Dendritic cell treated with granulocyte-macrophage colony-stimulating factor and Interleukin-4, amounts not matched to agents 40 ng/mL and 50 ng/mL, for 4 days (primary cell): ENCODE measurements at regions not wholly inside any gene's neighbourhood (a gene's known extent, or its start where the extent isn't known, plus 50 kb on each side); places are given as distances from the start of the nearest gene placed in this dataset.

ENCODE experiments used
- H3K27ac Mint-ChIP-seq: one replicate; pipeline ENCODE4 v1.8.0; 2022; ENCODE audit warnings: mild to moderate bottlenecking, mixed read lengths
- H3K27me3 Mint-ChIP-seq: one replicate; pipeline ENCODE4 v1.8.0; 2022; ENCODE audit warnings: mild to moderate bottlenecking, mixed read lengths
- H3K36me3 Mint-ChIP-seq: one replicate; pipeline ENCODE4 v1.8.0; 2022; ENCODE audit warnings: low read depth, mixed read lengths
- H3K4me1 Mint-ChIP-seq: one replicate; pipeline ENCODE4 v1.8.0; 2022; ENCODE audit warnings: low read depth, mixed read lengths
- H3K4me3 Mint-ChIP-seq: one replicate; pipeline ENCODE4 v1.8.0; 2022; ENCODE audit warnings: mild to moderate bottlenecking, moderate library complexity, mixed read lengths
- H3K9me3 Mint-ChIP-seq: one replicate; pipeline ENCODE4 v1.8.0; 2022; ENCODE audit warnings: mixed read lengths
- intact Hi-C: fragments of 100-400 bp; cut with micrococcal nuclease; formaldehyde crosslinking; loops from one replicate; pipeline ENCODE4 v1.15.0; 2022

- intact Hi-C loops: no loop called here
- Mint-ChIP-seq H3K4me1 (peaks cover 11% of the 10 kb centered on the region), H3K27ac (no peak overlapping the region), H3K9me3 (no peaks in the 10 kb centered on the region), H3K36me3 (no peaks in the 10 kb centered on the region), H3K27me3 (no peaks in the 10 kb centered on the region), H3K4me3 (no peak overlapping the region)
Measured at GRCh38 chr4:38501698-38502097, 162.3 kb upstream of the KLF3 start.

GRCh38 chr4:38503689-38504395, 160.2 kb upstream of the KLF3 start:
- H3K4me1 Mint-ChIP-seq: peaks cover 14% of the 10 kb centered on the region
- no peak overlapping the region for H3K4me3 Mint-ChIP-seq
- peaks cover 4% of the 10 kb centered on the region for H3K27me3 Mint-ChIP-seq
- intact Hi-C loops: no loop called here
- H3K27ac Mint-ChIP-seq: no peak overlapping the region
- H3K9me3 Mint-ChIP-seq: no peaks in the 10 kb centered on the region
- no peaks in the 10 kb centered on the region for H3K36me3 Mint-ChIP-seq

- no peak overlapping the region for H3K27ac Mint-ChIP-seq
- H3K4me3 Mint-ChIP-seq: no peak overlapping the region
- no peaks in the 10 kb centered on the region for H3K9me3 Mint-ChIP-seq
- H3K4me1 Mint-ChIP-seq: peaks cover 14% of the 10 kb centered on the region
- intact Hi-C loops: no loop called here
- H3K27me3 Mint-ChIP-seq: peaks cover 4% of the 10 kb centered on the region
- no peaks in the 10 kb centered on the region for H3K36me3 Mint-ChIP-seq
Measured at GRCh38 chr4:38504396-38504715, 159.6 kb upstream of the KLF3 start.

GRCh38 chr4:38509551-38509950, 154.4 kb upstream of the KLF3 start:
- peaks cover 4% of the 10 kb centered on the region for H3K27me3 Mint-ChIP-seq
- intact Hi-C loops: no loop called here
- H3K27ac Mint-ChIP-seq: peak overlapping the region; percentile 12
- no peaks in the 10 kb centered on the region for H3K36me3 Mint-ChIP-seq
- H3K4me1 Mint-ChIP-seq: peaks cover 13% of the 10 kb centered on the region
- no peaks in the 10 kb centered on the region for H3K9me3 Mint-ChIP-seq
- H3K4me3 Mint-ChIP-seq: no peak overlapping the region

GRCh38 chr4:38510201-38510600, 153.8 kb upstream of the KLF3 start:
- Mint-ChIP-seq H3K27me3 (peaks cover 4% of the 10 kb centered on the region), H3K9me3 (no peaks in the 10 kb centered on the region), H3K27ac (peak overlapping the region; percentile 12), H3K4me1 (peaks cover 13% of the 10 kb centered on the region), H3K36me3 (no peaks in the 10 kb centered on the region), H3K4me3 (no peak overlapping the region)
- intact Hi-C loops: no loop called here

GRCh38 chr4:38511702-38512101, 152.3 kb upstream of the KLF3 start:
- Mint-ChIP-seq H3K36me3 (no peaks in the 10 kb centered on the region), H3K4me1 (peaks cover 9% of the 10 kb centered on the region), H3K9me3 (no peaks in the 10 kb centered on the region), H3K4me3 (no peak overlapping the region), H3K27me3 (peaks cover 4% of the 10 kb centered on the region), H3K27ac (no peak overlapping the region)
- intact Hi-C loops: no loop called here

- Mint-ChIP-seq H3K36me3 (no peaks in the 10 kb centered on the region), H3K9me3 (no peaks in the 10 kb centered on the region), H3K27me3 (peaks cover 1% of the 10 kb centered on the region), H3K4me3 (no peak overlapping the region), H3K27ac (no peak overlapping the region), H3K4me1 (peaks cover 6% of the 10 kb centered on the region)
- intact Hi-C loops: no loop called here
Measured at GRCh38 chr4:38512840-38513239, 151.2 kb upstream of the KLF3 start.

- Mint-ChIP-seq H3K9me3 (no peaks in the 10 kb centered on the region), H3K4me3 (no peak overlapping the region), H3K4me1 (peaks cover 10% of the 10 kb centered on the region), H3K36me3 (no peaks in the 10 kb centered on the region), H3K27me3 (no peaks in the 10 kb centered on the region), H3K27ac (no peak overlapping the region)
- intact Hi-C loops: no loop called here
Measured at GRCh38 chr4:38514465-38515146, 149.4 kb upstream of the KLF3 start.

GRCh38 chr4:38516190-38516589, 147.8 kb upstream of the KLF3 start:
- Mint-ChIP-seq H3K36me3 (no peaks in the 10 kb centered on the region), H3K27me3 (no peaks in the 10 kb centered on the region), H3K4me3 (no peak overlapping the region), H3K4me1 (peaks cover 23% of the 10 kb centered on the region), H3K27ac (no peak overlapping the region), H3K9me3 (no peaks in the 10 kb centered on the region)
- intact Hi-C loops: no loop called here

GRCh38 chr4:38519666-38520065, 144.3 kb upstream of the KLF3 start:
- Mint-ChIP-seq H3K27me3 (no peaks in the 10 kb centered on the region), H3K4me3 (no peak overlapping the region), H3K9me3 (no peaks in the 10 kb centered on the region), H3K4me1 (peaks cover 42% of the 10 kb centered on the region), H3K36me3 (no peaks in the 10 kb centered on the region), H3K27ac (peak overlapping the region; percentile 81)
- intact Hi-C loops: loop anchor here (5.0 kb wide), 3 partner anchors 63 to 197 kb away; no protein-coding TSS in a partner anchor

GRCh38 chr4:38523054-38523453, 140.9 kb upstream of the KLF3 start:
- H3K36me3 Mint-ChIP-seq: no peaks in the 10 kb centered on the region
- H3K4me1 Mint-ChIP-seq: peaks cover 71% of the 10 kb centered on the region
- intact Hi-C loops: loop anchor here (5.0 kb wide), 3 partner anchors 59 to 201 kb away; no protein-coding TSS in a partner anchor
- H3K27me3 Mint-ChIP-seq: no peaks in the 10 kb centered on the region
- peak overlapping the region; percentile 83 for H3K27ac Mint-ChIP-seq
- no peak overlapping the region for H3K4me3 Mint-ChIP-seq
- no peaks in the 10 kb centered on the region for H3K9me3 Mint-ChIP-seq

- Mint-ChIP-seq H3K9me3 (no peaks in the 10 kb centered on the region), H3K4me1 (peaks cover 72% of the 10 kb centered on the region), H3K27me3 (no peaks in the 10 kb centered on the region), H3K36me3 (no peaks in the 10 kb centered on the region), H3K27ac (peak overlapping the region; percentile 83), H3K4me3 (peak overlapping the region; percentile 52)
- intact Hi-C loops: loop anchor here (5.0 kb wide), 3 partner anchors 59 to 201 kb away; no protein-coding TSS in a partner anchor
Measured at GRCh38 chr4:38523524-38524448, 140.2 kb upstream of the KLF3 start.

GRCh38 chr4:38526412-38526811, 137.6 kb upstream of the KLF3 start:
- Mint-ChIP-seq H3K36me3 (no peaks in the 10 kb centered on the region), H3K27ac (peak overlapping the region; percentile 35), H3K4me3 (no peak overlapping the region), H3K4me1 (peaks cover 74% of the 10 kb centered on the region), H3K9me3 (no peaks in the 10 kb centered on the region), H3K27me3 (no peaks in the 10 kb centered on the region)
- intact Hi-C loops: no loop called here
